Upper lobe of left lung (tissue), 4 donors: ENCODE measurements at regions not wholly inside any gene's neighbourhood (a gene's known extent, or its start where the extent isn't known, plus 50 kb on each side); places are given as distances from the start of the nearest gene placed in this dataset.

Experiments
- CTCF ChIP-seq, 6 experiments: fragments of 450-650 bp in 4 of 6; fragments of 200-600 bp in 2 of 6; sonication (generic) in 2 of 6; IDR thresholded peaks; one replicate each; pipeline ENCODE4 v1.5.1; 2016 to 2019; ENCODE audit warnings: antibody characterized with exemption in 6 of 6
- EP300 ChIP-seq, 4 donors: sonication (generic); formaldehyde crosslinking; IDR thresholded peaks; one replicate each; pipeline ENCODE4 v1.5.1; 2017; ENCODE audit warnings: antibody characterized with exemption in 4 of 4, control low read depth in 2 of 4
- POLR2A ChIP-seq, 4 donors: fragments of 450-650 bp; IDR thresholded peaks; one replicate each; pipeline ENCODE4 v1.5.1; 2016 to 2017; ENCODE audit warnings: antibody characterized with exemption in 4 of 4, mild to moderate bottlenecking in 2 of 4
- POLR2AphosphoS5 ChIP-seq, 2 donors: sonication (generic); formaldehyde crosslinking; IDR thresholded peaks; one replicate each; pipeline ENCODE4 v1.5.1; 2017; ENCODE audit warnings: antibody characterized with exemption in 2 of 2

- no peak for TF ChIP-seq POLR2AphosphoS5 (IDR thresholded peaks at IDR 0.05)
- TF ChIP-seq POLR2A (IDR thresholded peaks at IDR 0.05) = no peak
- no peak for TF ChIP-seq CTCF (IDR thresholded peaks at IDR 0.05)
- no peak for TF ChIP-seq EP300 (IDR thresholded peaks at IDR 0.05)
Measured at GRCh38 chr13:72403396-72404010, 323.9 kb downstream of the MZT1 start.
